Osteoblast (primary cell): ENCODE measurements at regions not wholly inside any gene's neighbourhood (a gene's known extent, or its start where the extent isn't known, plus 50 kb on each side); places are given as distances from the start of the nearest gene placed in this dataset.

Experiments
- DNase-seq: peaks from one replicate; pipeline ENCODE4 v3.0.0; 2011; ENCODE audit warnings: low spot score, mixed read lengths; ENCODE audit not compliant: insufficient read length; ENCODE audit errors: missing footprints
- H2AFZ ChIP-seq: 2 replicates; pipeline ENCODE4 v1.6.0; 2011; ENCODE audit warnings: mild to moderate bottlenecking, low read length
- H3K27ac ChIP-seq: 2 replicates; pipeline ENCODE4 v1.5.1; 2011; ENCODE audit warnings: mild to moderate bottlenecking, low read depth, low read length, moderate library complexity
- H3K27me3 ChIP-seq: 2 replicates; pipeline ENCODE4 v1.6.0; 2012; ENCODE audit warnings: mild to moderate bottlenecking, control low read depth, inconsistent platforms, low read length, moderate library complexity; ENCODE audit not compliant: insufficient read depth
- H3K36me3 ChIP-seq: 2 replicates; pipeline ENCODE4 v1.5.1; 2011; ENCODE audit warnings: mild to moderate bottlenecking, low read length, control low read depth, moderate library complexity; ENCODE audit not compliant: insufficient read depth
- H3K4me1 ChIP-seq: 2 replicates; pipeline ENCODE4 v1.5.1; 2011; ENCODE audit warnings: mild to moderate bottlenecking, low read length, control low read depth, moderate library complexity; ENCODE audit not compliant: insufficient read depth
- H3K4me2 ChIP-seq: 2 replicates; pipeline ENCODE4 v1.6.0; 2011; ENCODE audit warnings: mild to moderate bottlenecking, low read length; ENCODE audit not compliant: insufficient read depth
- H3K4me3 ChIP-seq: fragments of 200-600 bp; sonication (generic); 3 replicates; pipeline ENCODE4 v1.5.1; 2012; ENCODE audit warnings: mild to moderate bottlenecking, low read length, inconsistent platforms; ENCODE audit not compliant: insufficient read depth
- H3K79me2 ChIP-seq: 2 replicates; pipeline ENCODE4 v1.6.0; 2012; ENCODE audit warnings: mild to moderate bottlenecking, low read length, control low read depth, inconsistent platforms; ENCODE audit not compliant: insufficient read depth
- H3K9me3 ChIP-seq: 2 replicates; pipeline ENCODE4 v1.5.1; 2011; ENCODE audit warnings: low read depth, low read length, control low read depth
- H4K20me1 ChIP-seq: 2 replicates; pipeline ENCODE4 v1.6.0; 2012; ENCODE audit warnings: mild to moderate bottlenecking, low read length, control low read depth; ENCODE audit not compliant: insufficient read depth
- CTCF ChIP-seq: IDR thresholded peaks from 2 replicates; pipeline ENCODE4 v1.5.1; 2011; ENCODE audit warnings: mild to moderate bottlenecking, low read depth, low read length, moderate library complexity; ENCODE audit errors: extremely low read depth

DNA sequence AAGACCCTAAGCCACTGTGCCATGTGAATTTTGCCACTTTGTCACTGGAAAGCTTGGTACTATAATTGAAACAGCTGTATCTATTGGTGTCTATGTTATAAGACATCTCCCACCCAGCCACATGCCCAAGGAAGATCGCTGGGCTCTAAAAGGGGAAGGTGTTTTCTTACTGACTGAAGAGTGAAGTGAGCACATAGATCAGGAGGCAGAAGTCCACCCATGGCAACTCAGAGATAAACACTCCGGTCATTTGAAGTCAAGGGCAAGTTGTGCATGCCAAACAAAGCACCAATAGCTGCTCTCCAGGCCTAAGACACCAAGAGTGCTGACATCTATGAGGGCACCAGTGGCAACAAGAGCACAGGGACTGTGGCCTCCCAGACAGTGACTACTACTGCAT, 153.8 kb downstream of the KCTD12 start:
- Histone ChIP-seq H3K79me2 (no peaks in the 10 kb centered on the region), H2AFZ (no peak overlapping the region), H4K20me1 (no peaks in the 10 kb centered on the region), H3K36me3 (no peaks in the 10 kb centered on the region), H3K9me3 (no peaks in the 10 kb centered on the region), H3K27me3 (no peaks in the 10 kb centered on the region), H3K4me2 (no peak overlapping the region), H3K4me1 (peaks cover 8% of the 10 kb centered on the region), H3K4me3 (no peak overlapping the region), H3K27ac (no peak overlapping the region)
- TF ChIP-seq CTCF = no peak
- peak; percentile 44 for DNase-seq

- Histone ChIP-seq H2AFZ (peak overlapping the region; percentile 16), H3K79me2 (no peaks in the 10 kb centered on the region), H3K4me2 (no peak overlapping the region), H3K36me3 (no peaks in the 10 kb centered on the region), H3K4me3 (no peak overlapping the region), H3K4me1 (peaks cover 13% of the 10 kb centered on the region), H3K27me3 (no peaks in the 10 kb centered on the region), H3K9me3 (no peaks in the 10 kb centered on the region), H4K20me1 (no peaks in the 10 kb centered on the region), H3K27ac (peak overlapping the region; percentile 67)
- DNase-seq = no peak
- TF ChIP-seq CTCF = no peak
Measured at GRCh38 chr13:76730220-76730619, 156.0 kb downstream of the KCTD12 start.

DNA sequence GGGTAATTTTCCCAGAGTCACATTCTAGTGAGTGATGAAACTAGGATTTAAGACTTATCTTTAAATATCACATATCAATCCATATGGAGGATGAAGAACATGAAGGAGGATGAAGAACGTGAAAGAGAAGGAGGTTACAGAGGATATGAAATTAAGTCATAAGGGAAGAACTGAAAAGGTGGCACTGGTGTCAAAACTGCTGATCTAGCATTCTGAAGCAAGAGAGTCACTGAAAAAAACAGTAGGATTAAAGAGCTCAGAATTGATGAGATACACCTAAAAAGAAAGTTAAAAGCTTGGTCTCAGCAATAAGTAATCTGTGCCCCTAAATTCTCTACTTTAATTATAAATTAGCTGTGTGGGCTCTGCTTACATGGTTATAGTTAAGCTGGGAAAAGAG, 156.5 kb downstream of the KCTD12 start:
- no peak for DNase-seq
- H3K9me3 ChIP-seq = no peaks in the 10 kb centered on the region
- H3K36me3 ChIP-seq = no peaks in the 10 kb centered on the region
- no peaks in the 10 kb centered on the region for H3K79me2 ChIP-seq
- no peak overlapping the region for H2AFZ ChIP-seq
- TF ChIP-seq CTCF = no peak
- no peak overlapping the region for H3K4me3 ChIP-seq
- H3K4me2 ChIP-seq = no peak overlapping the region
- no peaks in the 10 kb centered on the region for H3K27me3 ChIP-seq
- peak overlapping the region; percentile 52 for H3K27ac ChIP-seq
- H4K20me1 ChIP-seq = no peaks in the 10 kb centered on the region
- peaks cover 18% of the 10 kb centered on the region for H3K4me1 ChIP-seq

GRCh38 chr13:76725896-76726295, 160.3 kb downstream of the KCTD12 start:
- no peaks in the 10 kb centered on the region for H3K27me3 ChIP-seq

More at GRCh38 chr13:76725896-76726295, 160.3 kb downstream of the KCTD12 start:
- H3K9me3 ChIP-seq = no peaks in the 10 kb centered on the region
- H3K36me3 ChIP-seq = no peaks in the 10 kb centered on the region
- peaks cover 34% of the 10 kb centered on the region for H3K4me1 ChIP-seq
- H2AFZ ChIP-seq = no peak overlapping the region
- no peak overlapping the region for H3K27ac ChIP-seq
- no peak for DNase-seq
- no peak overlapping the region for H3K4me2 ChIP-seq
- no peaks in the 10 kb centered on the region for H3K79me2 ChIP-seq
- no peaks in the 10 kb centered on the region for H4K20me1 ChIP-seq
- H3K4me3 ChIP-seq = no peak overlapping the region
- no peak for TF ChIP-seq CTCF
